Peyer's patch (tissue), 4 donors: ENCODE measurements at regions not wholly inside any gene's neighbourhood (a gene's known extent, or its start where the extent isn't known, plus 50 kb on each side); places are given as distances from the start of the nearest gene placed in this dataset.

Source experiments
- DNase-seq, 3 donors: peaks; one replicate each; pipeline ENCODE4 v3.0.0-alpha.2; 2017 to 2019
- H3K27ac ChIP-seq, 4 donors: fragments of 200-600 bp; sonication (generic); one replicate each; pipeline ENCODE4 v1.5.1; 2016 to 2019
- H3K27me3 ChIP-seq, 2 donors: fragments of 200-600 bp; sonication (generic); one replicate each; pipeline ENCODE4 v1.5.1; 2019
- H3K36me3 ChIP-seq, 3 donors: fragments of 200-600 bp; sonication (generic); one replicate each; pipeline ENCODE4 v1.5.1; 2016 to 2019
- H3K4me1 ChIP-seq, 4 donors: fragments of 200-600 bp; sonication (generic); one replicate each; pipeline ENCODE4 v1.5.1; 2016 to 2019
- H3K4me3 ChIP-seq, 4 donors: fragments of 200-600 bp; sonication (generic); 1 replicate in 3 of 4; 2 replicates in 1 of 4; pipeline ENCODE4 v1.5.1; 2016 to 2019; ENCODE audit warnings: mild to moderate bottlenecking in 1 of 4
- H3K9me3 ChIP-seq, 4 donors: fragments of 200-600 bp; sonication (generic); one replicate each; pipeline ENCODE4 v1.5.1; 2016 to 2019; ENCODE audit warnings: mild to moderate bottlenecking in 1 of 4
- CTCF ChIP-seq, 6 experiments: fragments of 450-650 bp in 4 of 6; fragments of 200-600 bp in 2 of 6; sonication (generic) in 1 of 6; IDR thresholded peaks; one replicate each; pipeline ENCODE4 v1.5.1; 2017 to 2019; ENCODE audit warnings: antibody characterized with exemption in 6 of 6, mild to moderate bottlenecking in 3 of 6, moderate library complexity in 1 of 6
- POLR2A ChIP-seq, 2 donors: fragments of 450-650 bp; IDR thresholded peaks; one replicate each; pipeline ENCODE4 v1.5.1; 2017; ENCODE audit warnings: antibody characterized with exemption in 2 of 2, mild to moderate bottlenecking in 2 of 2, moderate library complexity in 2 of 2

DNA sequence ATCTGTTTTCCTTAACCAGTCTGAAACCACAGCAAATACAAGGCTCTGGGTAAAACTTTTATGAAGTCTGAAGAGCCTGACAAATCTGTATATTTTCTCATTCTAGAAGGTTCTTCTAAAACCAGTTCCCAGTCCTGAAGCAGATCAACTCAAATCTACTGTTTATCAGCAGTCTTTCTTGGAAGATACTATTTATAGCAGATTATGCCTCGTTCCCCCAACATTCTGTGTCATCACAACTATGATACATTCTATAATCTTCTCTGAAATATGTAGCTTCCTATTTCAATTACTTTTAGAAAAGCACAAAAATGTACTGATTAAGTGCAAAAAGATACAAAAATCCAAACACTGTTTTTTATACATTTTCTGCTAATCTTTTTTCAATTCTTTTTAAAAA, 67.5 kb downstream of the NIBAN1 start:
- no peaks in the 10 kb centered on the region for H3K9me3 ChIP-seq
- H3K27me3 ChIP-seq: no peaks in the 10 kb centered on the region
- H3K4me3 ChIP-seq: no peak overlapping the region
- H3K36me3 ChIP-seq: no peaks in the 10 kb centered on the region
- no peak overlapping the region for H3K27ac ChIP-seq
- H3K4me1 ChIP-seq: no peaks in the 10 kb centered on the region
- no peak for TF ChIP-seq POLR2A (IDR thresholded peaks at IDR 0.05)
- TF ChIP-seq CTCF (IDR thresholded peaks at IDR 0.05): no peak
- DNase-seq: no peak

GRCh38 chr1:184905601-184906322, 68.5 kb downstream of the NIBAN1 start:
- Histone ChIP-seq H3K27me3 (no peaks in the 10 kb centered on the region), H3K4me1 (no peaks in the 10 kb centered on the region), H3K4me3 (no peak overlapping the region), H3K9me3 (no peaks in the 10 kb centered on the region), H3K36me3 (no peaks in the 10 kb centered on the region), H3K27ac (no peak overlapping the region)
- no peak for DNase-seq
- TF ChIP-seq POLR2A (IDR thresholded peaks at IDR 0.05) (no peak), CTCF (IDR thresholded peaks at IDR 0.05) (no peak)

- no peaks in the 10 kb centered on the region for H3K27me3 ChIP-seq
- no peaks in the 10 kb centered on the region for H3K4me1 ChIP-seq
- no peak for TF ChIP-seq CTCF (IDR thresholded peaks at IDR 0.05)
- H3K27ac ChIP-seq: no peak overlapping the region
- no peaks in the 10 kb centered on the region for H3K36me3 ChIP-seq
- no peaks in the 10 kb centered on the region for H3K9me3 ChIP-seq
- H3K4me3 ChIP-seq: no peak overlapping the region
- no peak for DNase-seq
These were observed 71.1 kb downstream of the NIBAN1 start for GRCh38 chr1:184903111-184903692.

DNA sequence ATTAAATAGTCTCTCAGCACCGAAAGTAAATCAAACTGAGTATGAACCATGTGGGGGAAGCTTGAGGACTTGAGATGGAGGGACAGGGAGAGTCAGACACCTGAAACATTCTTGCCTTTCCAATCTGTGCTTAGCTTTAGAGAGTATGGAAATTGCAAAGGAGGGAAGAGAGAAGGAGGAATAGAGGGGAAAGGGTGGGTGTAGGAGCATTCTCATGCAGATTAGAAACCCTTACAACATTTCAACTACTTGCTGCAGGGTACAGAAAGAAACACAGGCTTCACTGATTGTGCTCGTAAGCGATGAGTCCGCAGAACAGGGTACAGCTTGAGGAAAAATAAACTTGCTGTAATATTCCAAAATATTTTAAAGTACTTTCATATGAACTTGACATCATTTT, 73.8 kb downstream of the NIBAN1 start:
- TF ChIP-seq CTCF (IDR thresholded peaks at IDR 0.05) (no peak), POLR2A (IDR thresholded peaks at IDR 0.05) (no peak)
- DNase-seq: no peak
- H3K36me3 ChIP-seq: no peaks in the 10 kb centered on the region
- no peaks in the 10 kb centered on the region for H3K27me3 ChIP-seq
- H3K4me3 ChIP-seq: no peak overlapping the region
- H3K9me3 ChIP-seq: no peaks in the 10 kb centered on the region
- H3K4me1 ChIP-seq: no peaks in the 10 kb centered on the region
- no peak overlapping the region for H3K27ac ChIP-seq

DNA sequence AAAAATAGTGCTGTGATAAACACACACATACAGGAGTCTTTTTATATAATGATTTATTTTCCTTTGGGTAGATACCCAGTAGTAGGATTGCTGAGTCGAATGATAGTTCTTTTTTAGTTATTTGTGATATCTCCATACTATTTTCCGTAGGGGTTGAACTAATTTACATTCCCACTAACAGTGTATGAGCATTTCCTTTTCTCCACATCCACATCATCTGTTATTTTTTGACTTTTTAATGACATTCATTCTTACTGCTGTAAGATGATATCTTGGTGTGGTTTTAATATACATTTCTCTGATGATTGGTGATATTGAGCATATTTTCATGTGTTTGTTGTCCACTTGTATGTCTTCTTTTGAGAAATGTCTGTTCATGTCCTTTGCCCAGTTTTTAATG, 78.3 kb downstream of the NIBAN1 start:
- no peak for TF ChIP-seq POLR2A (IDR thresholded peaks at IDR 0.05)
- no peak for TF ChIP-seq CTCF (IDR thresholded peaks at IDR 0.05)
- Histone ChIP-seq H3K4me1 (no peaks in the 10 kb centered on the region), H3K9me3 (no peaks in the 10 kb centered on the region), H3K4me3 (no peak overlapping the region), H3K27ac (no peak overlapping the region), H3K36me3 (no peaks in the 10 kb centered on the region), H3K27me3 (no peaks in the 10 kb centered on the region)
- DNase-seq: no peak
